G401 (cell line): ENCODE measurements at regions not wholly inside any gene's neighbourhood (a gene's known extent, or its start where the extent isn't known, plus 50 kb on each side); places are given as distances from the start of the nearest gene placed in this dataset.
A peak's percentile ranks its signal among the peaks of the same experiment; 100 is the strongest.

Source experiments
- DNase-seq: peaks from one replicate; pipeline ENCODE4 v3.0.0-alpha.2; 2015; ENCODE audit warnings: low spot score
- in situ Hi-C: cut with HindIII; loops from 2 replicates; pipeline ENCODE4 v1.10.0; 2016; ENCODE audit warnings: low sequenced_read_pairs, mixed read lengths

DNA sequence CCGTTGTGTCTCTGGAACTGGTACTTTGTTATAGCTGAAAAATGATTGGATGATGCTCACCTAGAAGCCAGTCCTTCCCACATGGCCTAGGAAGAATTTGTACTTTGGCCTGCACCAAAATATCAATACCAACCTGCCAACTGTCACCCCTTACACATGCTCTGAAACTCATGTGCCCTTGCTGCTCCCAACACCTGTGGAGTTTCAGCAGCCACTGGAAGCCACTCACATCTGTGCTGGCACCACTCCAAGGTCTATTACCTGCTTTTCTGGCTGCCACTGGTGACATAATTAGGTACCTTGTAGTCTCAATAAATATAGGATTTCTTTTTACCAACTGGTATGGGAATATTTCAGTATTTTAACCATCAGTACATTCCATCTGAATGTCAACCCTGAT, 363.6 kb downstream of the SH3GL2 start:
- in situ Hi-C loops = no loop called here
- DNase-seq = no peak

DNA sequence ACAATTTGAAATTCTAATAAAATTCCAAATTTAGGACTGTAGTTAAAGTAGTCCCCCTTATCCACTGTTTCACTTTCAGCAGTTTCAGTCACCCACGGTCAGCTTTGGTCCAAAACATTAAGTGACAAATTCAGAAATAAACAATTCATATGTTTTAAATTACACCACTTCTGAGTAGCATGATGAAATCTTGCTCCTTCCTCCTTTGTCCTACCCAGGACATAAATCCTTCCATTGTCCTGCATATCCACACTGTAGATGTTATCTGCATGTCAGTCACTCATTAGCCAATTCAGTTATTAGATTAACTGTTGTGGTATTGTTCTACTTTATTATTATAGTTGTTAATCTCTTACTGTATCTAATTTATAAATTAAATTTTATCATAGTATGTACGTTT, 376.5 kb downstream of the SH3GL2 start:
- DNase-seq = no peak
- in situ Hi-C loops = no loop called here

DNA sequence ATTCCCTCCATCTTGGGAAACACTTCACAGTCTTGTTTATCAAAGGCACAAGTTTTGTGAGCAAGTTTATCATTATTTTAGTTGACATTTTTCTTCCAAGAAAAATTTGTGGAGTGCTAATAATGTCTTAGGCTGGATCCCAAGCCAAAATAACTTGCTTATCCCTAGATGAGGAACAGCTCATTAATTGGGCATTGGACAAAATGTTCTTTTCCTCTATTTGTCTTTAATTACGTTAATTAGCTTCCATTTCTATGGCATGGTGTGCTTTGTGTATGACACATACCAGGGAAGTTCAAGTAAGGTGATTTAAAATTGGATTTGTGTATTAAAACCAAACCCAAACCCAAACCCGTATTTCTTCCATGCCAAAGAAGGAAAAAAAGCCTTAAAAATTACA, 379.5 kb downstream of the SH3GL2 start:
- DNase-seq = no peak
- in situ Hi-C loops = no loop called here

DNA sequence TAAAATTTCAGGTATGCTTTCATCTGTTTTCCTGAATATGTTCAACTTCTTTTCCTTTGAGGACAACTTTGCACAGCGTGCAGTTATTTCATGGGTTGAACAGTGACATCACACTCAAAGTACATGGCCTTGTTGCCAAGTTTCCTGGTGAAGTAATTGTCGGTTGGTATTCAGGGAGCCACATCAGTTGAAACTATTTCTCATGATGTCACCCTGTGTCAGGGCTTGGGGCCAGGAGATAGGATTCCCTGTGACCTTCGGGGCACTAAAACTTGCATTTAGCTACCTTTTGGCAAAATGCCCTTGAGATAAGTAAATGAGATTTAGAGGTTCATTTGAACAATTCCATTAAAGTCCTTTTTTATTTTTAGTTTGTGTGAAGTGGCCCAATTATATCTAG, 383.9 kb downstream of the SH3GL2 start:
- in situ Hi-C loops = no loop called here

DNA sequence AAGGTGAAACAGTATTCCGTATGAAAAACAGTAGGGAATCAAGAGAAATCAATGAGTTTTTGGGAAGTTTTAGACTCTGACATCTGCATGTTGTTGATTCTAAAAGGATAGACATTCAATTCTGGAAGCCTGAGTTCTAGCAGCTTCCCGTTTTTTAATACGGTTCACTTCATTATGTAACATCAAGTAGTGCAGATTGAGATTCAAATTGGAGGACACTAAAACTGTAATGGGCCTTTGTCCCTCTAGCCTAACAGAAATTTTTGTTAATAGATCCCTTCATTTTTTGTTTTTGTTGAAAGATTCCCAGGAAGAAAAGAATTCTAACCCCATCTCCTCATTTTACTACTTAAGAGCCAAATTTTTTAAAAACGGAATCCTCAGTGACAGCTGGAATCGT, 384.6 kb downstream of the SH3GL2 start:
- in situ Hi-C loops = no loop called here
- DNase-seq = peak; percentile 12

More for the DNA sequence above, 383.9 kb downstream of the SH3GL2 start:
- peak; percentile 3 for DNase-seq

DNA sequence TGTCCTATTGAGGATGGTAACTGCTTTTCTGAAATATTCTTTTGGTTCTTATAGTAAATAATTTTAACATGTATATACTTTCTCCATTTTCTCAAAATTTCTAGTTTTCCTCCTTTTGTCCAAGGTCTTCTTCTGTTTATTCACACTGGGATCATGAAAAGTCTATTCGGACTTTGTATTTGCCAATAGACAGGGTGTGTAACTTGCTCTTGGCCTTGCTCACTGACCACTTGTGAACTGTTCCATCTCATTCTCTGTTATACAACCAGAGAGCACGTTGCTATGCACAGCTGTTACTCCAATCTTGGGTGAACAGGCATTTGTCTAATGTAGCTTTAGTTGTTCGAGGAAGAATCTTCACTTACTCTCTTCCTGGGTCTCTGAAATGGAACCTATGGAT, 388.9 kb downstream of the SH3GL2 start:
- in situ Hi-C loops = no loop called here
- no peak for DNase-seq

DNA sequence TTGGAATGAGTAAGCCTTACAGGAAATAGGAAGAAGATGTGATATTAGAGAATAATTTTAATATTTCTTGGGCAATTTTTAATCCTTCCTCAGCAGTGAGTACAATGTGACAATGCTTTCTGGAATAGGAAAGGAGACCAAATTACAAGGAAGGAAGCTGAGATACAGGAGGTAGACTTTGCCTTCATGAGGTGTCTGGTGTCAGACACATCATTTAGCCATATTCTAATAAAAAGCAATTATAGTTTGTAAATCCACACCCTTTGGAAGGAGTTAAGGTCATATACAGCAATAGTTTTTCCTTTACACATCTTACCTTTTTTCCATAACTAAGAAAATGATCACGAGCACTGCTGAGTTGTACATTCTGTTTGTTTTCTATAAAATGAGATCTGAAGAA, 390.4 kb downstream of the SH3GL2 start:
- in situ Hi-C loops = no loop called here

DNA sequence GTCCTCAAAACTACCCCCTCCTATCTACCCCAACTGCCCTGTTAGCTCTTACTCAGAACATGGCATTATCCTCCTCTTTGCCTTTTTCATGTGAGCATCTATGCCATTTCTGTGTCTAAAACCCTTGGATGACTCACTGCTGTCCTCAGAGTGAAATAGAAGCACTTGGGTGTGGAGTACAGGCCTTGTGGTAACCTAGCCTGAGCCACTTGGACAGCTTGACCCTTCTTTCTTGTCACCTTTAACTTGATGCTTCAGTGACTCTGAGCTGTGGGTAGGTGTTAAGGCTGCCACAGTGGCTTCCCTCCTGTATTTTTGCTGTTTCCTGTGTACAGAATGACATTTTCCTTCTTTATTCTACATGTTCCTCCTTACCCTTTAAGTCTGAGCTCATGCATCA, 391.4 kb downstream of the SH3GL2 start:
- DNase-seq = no peak
- in situ Hi-C loops = no loop called here

More for the DNA sequence above, 390.4 kb downstream of the SH3GL2 start:
- DNase-seq = no peak

DNA sequence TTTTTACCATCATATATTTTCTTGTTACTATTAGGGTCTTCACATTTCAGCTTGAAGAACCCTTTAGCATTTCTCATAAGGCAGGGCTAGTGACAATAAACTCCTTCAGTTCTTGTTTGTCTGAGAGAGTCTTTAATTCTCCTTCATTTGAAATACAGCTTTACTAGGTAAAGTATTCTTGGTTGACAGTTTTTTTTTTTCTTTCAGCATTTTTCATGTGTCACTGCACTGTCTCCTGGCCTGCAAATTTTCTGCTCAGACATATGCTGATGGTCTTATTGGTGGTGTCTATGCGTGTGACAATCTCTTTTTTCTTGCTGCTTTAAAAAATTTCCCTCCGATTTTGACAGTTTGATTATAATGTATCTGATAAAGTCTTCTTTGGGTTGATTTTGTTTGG, 399.9 kb downstream of the SH3GL2 start:
- in situ Hi-C loops = no loop called here
- DNase-seq = no peak

DNA sequence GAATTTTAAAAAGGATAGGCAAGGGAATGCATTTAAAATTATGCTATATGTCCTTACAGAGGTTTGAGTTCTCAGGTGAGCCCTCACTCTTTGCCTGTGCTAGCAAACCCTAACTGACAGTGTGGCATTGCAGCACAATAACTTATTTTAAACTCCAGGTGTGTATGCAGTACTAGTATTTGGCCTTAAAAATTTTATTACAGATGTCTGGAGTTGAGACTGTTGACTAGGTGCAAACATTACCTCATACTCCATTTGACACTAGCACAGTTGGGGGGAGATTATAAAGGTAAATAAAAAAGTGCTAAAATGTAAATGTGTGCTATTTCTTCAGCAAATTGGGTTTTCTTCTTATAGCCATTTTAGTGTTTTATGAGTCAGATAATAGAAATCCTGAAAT, 407.7 kb downstream of the SH3GL2 start:
- in situ Hi-C loops = no loop called here
- DNase-seq = no peak

DNA sequence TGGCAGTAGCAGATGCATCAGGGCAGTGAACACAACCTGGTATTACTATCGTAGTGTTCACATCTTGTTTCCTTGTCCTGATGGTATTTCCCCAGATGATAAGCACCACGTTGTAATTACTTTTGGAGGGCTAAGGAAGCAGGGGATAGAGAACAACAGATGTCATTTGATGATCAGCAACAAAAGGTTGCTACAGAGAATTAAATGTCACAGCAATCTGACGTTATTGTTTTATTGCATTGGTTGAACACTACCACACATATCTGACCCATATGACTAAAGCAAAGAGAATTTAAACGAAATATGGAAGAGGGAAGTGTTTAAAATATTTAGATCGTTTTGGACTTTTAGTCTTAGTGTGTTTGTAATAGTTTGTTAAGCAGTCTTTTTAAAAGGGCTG, 408.3 kb downstream of the SH3GL2 start:
- no peak for DNase-seq
- in situ Hi-C loops = no loop called here

DNA sequence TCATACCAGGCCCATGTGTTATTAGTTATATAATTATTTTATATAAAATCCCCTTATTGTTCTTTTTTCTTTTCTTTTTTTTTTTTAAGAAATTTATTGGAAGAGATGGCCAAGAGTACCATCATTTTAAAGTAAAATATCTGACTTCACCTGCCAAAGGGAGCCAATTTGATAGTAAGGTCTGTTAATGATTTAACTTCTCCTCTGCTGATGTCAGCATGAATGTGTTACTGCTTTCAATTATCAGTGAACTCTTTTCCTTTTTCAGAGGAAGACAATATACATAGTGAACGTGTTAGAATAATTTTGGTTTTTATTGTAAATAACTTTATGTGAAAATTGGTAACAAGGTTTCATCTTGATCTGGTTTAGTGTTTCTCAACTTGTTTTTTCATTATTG, 409.6 kb downstream of the SH3GL2 start:
- no peak for DNase-seq
- in situ Hi-C loops = no loop called here

DNA sequence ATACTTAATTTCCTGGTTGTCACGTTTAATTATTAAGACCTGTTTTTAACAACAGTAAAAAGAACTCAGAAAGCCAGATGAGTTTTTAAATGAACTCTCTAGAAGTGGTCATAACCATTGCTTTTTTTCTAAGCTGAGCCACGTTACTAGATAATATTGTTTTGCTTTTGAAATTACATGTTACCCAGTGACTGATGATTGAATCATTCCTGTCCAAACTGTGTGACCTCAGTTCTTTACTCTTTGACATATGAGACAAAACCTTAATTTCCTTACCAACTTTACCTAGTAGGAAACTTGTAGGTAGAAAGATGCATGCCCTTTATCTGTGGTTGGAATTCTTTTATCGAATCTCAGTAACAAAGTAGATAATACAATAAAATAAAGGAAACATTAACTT, 411.7 kb downstream of the SH3GL2 start:
- in situ Hi-C loops = no loop called here
- DNase-seq = no peak

DNA sequence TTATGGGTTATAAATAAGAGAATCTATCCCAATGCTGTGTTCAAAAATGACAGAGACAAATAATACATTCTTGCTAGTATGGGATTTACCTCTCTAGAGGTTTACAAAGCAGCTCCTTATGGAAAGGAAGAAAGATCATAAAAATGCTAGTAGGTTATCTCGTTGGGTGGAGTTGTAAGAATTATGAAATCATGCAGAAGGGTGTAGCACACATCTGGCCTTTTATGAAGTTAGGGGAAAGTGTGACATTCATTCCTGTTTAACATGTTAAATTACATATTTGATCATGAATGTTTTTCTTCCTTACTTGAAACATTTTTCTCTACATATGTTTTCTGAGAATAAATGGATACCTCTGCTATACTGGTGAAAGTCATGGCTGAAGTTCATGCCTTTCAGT, 414.2 kb downstream of the SH3GL2 start:
- in situ Hi-C loops = no loop called here
- no peak for DNase-seq

DNA sequence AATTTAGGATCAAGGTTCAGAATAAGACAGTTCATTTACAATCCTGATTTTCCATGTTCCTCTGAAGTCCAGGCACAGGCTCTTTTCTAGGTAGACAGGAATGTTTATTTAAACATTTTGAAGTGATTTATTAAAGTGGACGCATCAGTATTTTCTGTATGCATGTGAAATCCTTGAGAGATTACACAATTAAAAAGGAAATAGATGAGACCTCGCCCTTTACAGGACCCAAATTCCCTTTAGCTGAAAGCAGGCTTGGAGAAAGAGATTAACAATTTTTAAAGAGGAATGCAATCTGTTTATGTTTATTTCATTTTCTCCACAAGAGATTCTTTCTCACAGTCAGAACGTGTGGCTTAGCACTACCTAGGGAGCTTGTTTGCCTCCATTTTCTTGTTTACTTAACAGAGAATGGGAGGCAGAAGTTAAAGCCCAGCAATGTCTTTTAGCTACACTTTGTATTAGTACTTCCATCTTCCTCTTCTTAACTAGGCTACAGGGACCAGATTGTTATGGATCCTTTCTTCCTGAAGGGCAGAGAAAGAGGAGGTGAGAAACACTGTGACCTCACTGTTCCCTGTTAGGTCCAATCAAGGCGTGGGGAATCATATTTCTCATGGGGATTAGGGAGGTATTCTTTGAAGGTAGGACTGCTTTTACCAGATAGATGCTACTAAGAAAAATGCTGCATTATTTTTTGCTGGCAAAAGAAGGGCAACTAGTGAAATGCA, 416.0 kb downstream of the SH3GL2 start:
- DNase-seq = no peak
- in situ Hi-C loops = no loop called here

DNA sequence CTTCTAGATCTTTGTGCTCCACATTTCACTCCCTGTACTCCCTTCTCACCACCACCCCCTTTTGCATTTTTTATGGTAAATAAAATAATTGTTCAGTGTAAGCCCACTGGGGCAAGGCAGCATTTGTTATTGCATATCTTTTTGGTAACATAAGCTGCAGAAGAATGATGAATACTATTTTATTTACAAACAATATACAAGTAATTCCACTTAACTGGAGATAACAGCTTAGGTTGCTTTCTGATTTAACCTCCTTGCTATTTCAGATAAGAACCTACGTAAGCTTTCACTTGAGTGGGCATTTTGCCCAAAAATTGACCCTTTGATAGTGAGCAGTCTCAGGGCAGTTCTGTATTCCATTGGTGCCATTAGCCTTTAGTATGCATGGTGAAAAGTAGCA, 417.9 kb downstream of the SH3GL2 start:
- DNase-seq = no peak
- in situ Hi-C loops = no loop called here

DNA sequence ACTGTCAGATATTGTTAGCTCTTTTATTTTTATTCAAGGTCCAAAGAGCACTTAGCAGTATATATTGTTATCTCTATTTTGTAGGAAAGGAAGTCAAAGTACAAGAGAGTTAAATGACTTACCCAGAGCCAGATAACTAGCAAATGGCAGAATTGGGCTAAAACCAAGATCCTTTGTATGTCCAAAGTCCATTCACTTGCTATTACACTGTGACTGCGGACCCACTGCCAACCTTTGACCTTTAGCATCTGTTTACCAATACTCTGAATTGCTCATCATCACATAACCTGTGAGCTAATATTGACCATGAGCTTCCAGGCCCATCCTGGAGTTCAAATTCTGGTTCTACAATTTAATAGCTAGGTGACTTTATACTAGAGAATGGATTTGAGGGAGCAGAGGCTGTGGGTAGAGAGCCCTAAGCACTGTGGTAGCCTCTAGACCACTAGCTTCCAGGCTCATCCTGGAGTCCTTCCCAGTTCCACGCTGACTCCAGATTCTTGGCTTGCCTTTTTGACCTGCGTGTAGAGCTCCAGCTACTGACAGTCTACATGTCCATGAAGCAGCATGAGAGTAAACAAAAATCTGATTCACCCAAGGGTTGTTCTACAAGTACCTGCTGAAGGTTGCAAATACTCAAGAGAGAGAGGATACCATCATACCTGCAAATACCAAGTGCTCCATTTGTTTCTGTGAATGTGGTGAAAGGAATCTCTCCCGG, 424.0 kb downstream of the SH3GL2 start:
- DNase-seq = no peak
- in situ Hi-C loops = no loop called here

DNA sequence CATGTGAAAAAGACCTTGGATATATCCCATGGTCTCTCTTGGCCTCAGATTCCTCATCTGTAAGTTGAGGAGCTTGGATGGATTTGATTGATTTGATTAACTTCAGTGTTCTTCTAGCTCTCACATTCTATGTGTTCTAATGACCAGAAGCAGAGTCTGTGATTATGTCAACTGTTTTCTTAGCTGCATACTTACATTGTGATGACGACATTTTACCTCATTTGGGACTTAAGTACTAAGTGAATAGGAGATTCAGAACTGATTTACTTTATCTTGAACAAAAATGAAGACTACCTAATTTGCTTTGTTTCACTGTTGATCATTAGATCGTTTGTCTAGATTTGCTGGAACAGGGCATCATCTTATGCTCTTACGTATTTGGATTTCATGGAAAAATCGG, 427.7 kb downstream of the SH3GL2 start:
- in situ Hi-C loops = no loop called here
- DNase-seq = no peak

DNA sequence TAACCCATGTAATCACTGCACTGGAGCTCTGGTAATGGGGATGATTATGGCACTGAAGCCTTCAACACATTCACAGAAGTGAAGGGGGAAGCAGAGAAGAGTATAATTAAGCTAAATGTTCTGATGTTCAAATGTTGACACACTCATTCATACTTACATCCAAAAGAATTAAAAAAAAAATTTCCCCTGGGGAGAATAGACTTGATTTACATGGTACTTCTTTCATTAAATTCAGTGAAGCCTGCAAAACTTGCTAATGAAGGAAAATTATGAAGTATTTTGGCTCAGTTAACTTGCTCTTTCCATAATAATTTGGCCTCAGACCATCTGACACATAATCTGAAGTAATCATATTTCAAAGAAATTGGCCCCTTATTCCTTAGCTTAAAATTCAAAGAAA, 428.8 kb downstream of the SH3GL2 start:
- DNase-seq = no peak
- in situ Hi-C loops = no loop called here

DNA sequence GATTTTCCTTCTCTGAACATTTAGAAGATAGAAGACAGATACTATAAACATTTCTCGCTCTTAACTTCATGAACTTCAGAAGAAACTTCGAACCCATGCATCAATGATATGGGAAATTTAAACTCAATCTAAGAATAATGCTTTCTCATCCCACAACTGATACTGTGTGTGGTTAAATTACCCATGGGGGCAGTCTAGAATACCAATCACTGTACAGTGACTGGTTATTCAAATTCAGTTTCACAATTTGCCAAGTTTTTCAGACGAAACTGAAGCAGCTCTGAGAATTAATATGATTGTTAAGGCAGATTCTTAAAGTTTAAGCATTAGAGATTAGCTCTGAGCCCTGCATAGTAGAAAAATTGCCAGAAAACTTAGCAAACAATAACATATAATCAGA, 431.0 kb downstream of the SH3GL2 start:
- in situ Hi-C loops = no loop called here
- no peak for DNase-seq

DNA sequence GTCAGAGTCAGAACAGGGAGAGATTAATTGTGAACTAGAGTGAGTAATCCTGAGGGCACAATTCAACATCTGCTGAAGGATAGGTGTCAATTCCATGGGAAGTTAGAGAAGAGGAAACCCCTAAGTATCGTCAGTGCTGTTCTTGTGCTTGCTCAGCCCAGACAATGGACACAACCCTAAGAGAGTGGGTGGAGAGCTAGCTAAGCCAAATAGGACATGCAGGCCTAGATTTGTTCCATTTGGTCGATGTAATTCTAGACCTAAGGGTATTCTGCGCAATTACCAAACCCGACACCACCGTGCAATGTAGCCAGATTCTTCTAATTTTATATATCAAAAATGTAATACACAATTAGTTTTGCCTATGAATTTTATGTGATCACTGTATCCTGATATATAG, 431.6 kb downstream of the SH3GL2 start:
- in situ Hi-C loops = no loop called here
- no peak for DNase-seq
